GM10266 (cell line): ENCODE measurements at regions not wholly inside any gene's neighbourhood (a gene's known extent, or its start where the extent isn't known, plus 50 kb on each side); places are given as distances from the start of the nearest gene placed in this dataset.

Experiments
- DNase-seq: peaks from one replicate; pipeline ENCODE4 v3.0.0; 2012; ENCODE audit errors: extremely low spot score
- TF ChIP-seq, protein P1 (sequence below): IDR thresholded peaks from 2 replicates; pipeline ENCODE4 v1.5.1; 2012; ENCODE audit warnings: mild to moderate bottlenecking, low read depth; ENCODE audit not compliant: control insufficient read depth, insufficient read depth; ENCODE audit errors: missing control alignments

GRCh38 chr13:60772726-60773125 is 375.7 kb downstream of the TDRD3 start:
- DNase-seq: no peak
- TF ChIP-seq, protein P1, sequence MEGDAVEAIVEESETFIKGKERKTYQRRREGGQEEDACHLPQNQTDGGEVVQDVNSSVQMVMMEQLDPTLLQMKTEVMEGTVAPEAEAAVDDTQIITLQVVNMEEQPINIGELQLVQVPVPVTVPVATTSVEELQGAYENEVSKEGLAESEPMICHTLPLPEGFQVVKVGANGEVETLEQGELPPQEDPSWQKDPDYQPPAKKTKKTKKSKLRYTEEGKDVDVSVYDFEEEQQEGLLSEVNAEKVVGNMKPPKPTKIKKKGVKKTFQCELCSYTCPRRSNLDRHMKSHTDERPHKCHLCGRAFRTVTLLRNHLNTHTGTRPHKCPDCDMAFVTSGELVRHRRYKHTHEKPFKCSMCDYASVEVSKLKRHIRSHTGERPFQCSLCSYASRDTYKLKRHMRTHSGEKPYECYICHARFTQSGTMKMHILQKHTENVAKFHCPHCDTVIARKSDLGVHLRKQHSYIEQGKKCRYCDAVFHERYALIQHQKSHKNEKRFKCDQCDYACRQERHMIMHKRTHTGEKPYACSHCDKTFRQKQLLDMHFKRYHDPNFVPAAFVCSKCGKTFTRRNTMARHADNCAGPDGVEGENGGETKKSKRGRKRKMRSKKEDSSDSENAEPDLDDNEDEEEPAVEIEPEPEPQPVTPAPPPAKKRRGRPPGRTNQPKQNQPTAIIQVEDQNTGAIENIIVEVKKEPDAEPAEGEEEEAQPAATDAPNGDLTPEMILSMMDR: no peak

- TF ChIP-seq, protein P1: no peak
- DNase-seq: no peak
Measured at GRCh38 chr13:60765700-60766411, 368.8 kb downstream of the TDRD3 start.

- TF ChIP-seq, protein P1: no peak
- DNase-seq: no peak
Measured at GRCh38 chr13:60759499-60759898, 362.5 kb downstream of the TDRD3 start.

GRCh38 chr13:60758637-60759036 is 361.6 kb downstream of the TDRD3 start:
- TF ChIP-seq, protein P1: no peak

DNA sequence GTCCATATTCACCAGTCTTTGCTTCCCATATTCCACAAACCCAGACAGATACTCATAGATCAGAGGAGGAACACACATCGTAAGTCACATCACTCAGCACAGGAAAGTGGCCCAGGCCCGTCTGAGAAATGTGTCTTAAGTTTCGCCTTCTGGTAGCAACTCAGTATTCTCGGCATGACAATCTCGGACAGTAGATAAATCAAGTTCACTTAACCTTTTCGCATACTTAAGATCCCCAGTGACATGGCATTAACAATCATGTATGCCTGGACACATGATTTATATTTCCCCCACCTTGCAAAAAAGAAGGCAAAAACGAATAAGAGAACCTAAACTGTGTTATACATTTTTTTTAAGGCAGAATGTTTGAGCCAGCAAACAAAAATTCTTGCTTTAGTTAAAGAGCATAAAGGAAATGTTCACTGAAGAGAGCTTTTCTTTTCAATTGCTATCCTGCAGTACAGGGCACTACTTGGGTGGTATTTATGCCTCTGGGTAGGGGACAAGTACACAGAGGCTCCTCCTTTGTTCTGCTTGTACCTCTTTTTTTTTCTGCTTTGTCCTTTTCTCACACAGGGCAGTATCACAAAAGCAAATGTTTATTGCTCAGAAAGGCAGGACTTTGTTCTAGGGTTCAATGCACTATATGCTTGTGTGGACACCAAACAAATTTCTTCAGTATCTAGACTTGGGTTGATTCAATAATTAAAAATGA is 360.6 kb downstream of the TDRD3 start:
- TF ChIP-seq, protein P1: no peak
- DNase-seq: no peak

More at GRCh38 chr13:60758637-60759036, 361.6 kb downstream of the TDRD3 start:
- no peak for DNase-seq

DNA sequence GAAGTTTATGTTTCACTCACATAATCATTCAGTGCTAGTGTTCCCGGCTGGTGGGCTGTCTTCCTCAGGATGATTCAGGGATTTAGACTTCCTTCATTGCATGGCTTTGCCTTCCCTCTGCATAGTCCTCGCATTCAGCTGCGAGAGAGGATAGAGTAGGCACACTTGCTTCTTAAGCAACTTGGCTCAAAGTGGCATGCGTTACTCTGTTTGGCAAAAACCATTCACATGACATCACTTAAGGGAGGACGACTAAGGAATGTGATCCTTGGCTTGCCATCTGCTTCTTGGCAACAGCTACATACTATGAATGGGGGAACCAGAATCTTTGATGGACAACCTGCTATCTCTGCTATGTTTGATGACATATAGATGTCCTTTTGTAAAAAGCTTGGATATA is 359.3 kb downstream of the TDRD3 start:
- DNase-seq: no peak
- TF ChIP-seq, protein P1: no peak
